HG03521 (cell line): ENCODE measurements at regions not wholly inside any gene's neighbourhood (a gene's known extent, or its start where the extent isn't known, plus 50 kb on each side); places are given as distances from the start of the nearest gene placed in this dataset.
"Not testable (repeated sequence)": the region's sequence is repeated elsewhere in the genome, so short reads cannot be mapped to it uniquely, and the experiment has no call there.

Source experiments
- ATAC-seq: cut with Tn5 transposase; IDR thresholded peaks from one replicate; pipeline ENCODE4 v1.9.1; 2021; ENCODE audit warnings: mild to moderate bottlenecking, moderate library complexity; ENCODE audit not compliant: unreplicated experiment

DNA sequence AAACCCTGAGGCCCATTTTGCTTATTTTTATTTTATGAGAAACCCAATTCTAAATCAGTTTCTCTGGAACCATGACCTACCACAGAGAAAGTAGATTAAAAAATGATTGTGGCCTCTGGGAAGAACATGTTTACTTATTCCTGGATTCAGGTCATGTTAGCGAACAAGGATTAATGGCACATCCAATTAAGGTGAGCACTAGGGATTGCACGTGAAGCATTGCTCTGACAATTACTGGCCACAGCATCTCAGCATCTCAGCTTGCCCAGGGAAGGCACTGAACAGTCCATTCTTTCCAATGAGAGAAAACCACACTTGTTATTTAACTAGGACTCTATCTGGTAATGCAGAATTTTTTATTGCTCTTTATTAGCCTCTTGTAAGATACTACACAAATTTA is 119.8 kb downstream of the ZNF330 start:
- ATAC-seq: no peak

DNA sequence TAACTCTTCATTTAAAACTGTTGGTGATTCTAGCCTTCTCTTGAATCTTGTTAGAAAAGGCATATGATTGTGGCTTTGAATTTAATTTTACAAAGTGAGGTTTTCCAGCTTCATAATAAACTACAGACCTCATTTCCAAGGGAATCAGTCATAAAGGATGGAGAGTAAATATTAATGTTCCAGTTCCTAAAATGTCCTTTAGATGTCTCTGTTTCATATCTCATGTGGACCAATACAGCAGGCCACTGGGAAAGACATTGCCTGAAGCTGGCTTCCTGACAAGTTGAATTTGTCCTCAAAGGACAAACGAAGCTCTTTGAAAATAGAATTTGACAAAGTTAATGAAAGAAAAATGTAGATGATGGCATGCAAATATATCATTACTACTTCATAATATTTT is 125.4 kb downstream of the ZNF330 start:
- ATAC-seq: no peak

DNA sequence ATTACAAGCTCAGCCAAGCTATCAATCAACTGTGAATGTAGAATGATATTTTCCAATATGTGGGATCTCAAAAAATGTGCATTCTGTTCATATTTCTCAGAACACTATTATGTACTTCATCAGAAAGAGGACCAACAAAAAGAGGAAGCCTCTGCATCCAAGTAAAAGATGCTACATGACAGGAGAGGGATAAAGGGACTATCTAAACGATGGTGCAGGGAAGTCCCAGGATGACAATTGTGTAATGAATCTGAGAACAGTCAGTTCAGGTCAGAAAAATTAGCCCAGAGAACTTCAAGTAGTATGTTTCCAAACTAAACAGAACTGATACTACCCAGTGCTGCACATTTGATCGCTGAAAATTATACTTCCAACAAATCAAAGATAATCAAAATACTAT is 127.0 kb downstream of the ZNF330 start:
- no peak for ATAC-seq

DNA sequence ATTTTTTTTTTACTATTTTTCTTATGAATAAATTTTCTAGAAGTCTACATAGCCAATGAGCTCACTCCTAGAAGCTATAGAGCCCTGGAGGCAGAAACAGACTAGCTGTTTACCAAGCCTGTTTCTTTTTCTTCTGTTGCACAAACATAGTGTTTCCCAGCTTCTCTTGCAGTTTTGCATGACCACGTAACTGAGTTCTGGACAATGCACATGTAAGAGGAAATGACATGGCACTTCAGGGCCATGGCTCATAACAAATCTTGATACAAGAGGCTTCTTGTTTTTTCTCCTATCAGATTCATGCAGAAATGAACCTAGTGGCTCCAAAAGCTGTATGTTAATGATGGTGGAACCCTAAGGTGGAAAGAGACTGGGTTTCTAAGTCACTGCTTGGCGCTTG is 127.4 kb downstream of the ZNF330 start:
- no peak for ATAC-seq

DNA sequence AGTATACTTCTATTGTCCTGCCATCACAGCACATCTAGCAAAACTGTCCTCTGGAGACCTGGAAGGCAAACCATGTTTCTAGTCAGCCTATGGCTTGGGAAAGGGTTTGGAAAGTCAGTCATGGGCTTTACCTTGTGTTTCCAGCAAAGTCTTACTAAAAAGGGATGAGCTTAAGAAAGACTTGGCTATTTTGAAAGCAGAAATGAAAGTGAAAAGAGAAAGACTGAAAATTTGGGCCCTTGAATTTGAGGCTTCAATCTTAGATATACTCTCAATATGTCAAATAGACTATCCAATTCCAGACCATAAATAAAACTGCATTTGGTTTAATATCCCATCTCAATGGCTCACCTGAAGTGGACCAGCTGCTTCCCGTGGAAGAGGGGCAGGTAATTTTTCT is 127.9 kb downstream of the ZNF330 start:
- no peak for ATAC-seq

DNA sequence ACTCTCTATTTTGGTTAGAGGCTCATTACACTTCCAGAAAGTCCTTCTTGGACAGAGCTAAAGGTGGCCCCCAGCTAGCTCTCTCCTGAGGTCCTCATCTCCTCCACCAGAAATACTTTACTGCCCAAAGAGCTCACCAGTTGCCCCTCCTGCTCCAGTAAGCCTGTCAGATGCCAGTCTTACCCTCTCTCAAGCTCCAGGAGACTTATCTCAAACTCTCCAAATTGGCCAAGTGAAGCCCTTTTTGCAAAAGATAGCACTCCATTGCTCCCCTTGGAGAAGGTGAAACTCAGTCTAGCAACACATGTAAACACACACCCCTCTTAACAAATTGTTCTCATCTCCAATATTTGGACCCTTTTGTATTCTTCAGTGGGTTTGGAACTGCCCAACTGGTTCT is 128.5 kb downstream of the ZNF330 start:
- ATAC-seq: no peak

DNA sequence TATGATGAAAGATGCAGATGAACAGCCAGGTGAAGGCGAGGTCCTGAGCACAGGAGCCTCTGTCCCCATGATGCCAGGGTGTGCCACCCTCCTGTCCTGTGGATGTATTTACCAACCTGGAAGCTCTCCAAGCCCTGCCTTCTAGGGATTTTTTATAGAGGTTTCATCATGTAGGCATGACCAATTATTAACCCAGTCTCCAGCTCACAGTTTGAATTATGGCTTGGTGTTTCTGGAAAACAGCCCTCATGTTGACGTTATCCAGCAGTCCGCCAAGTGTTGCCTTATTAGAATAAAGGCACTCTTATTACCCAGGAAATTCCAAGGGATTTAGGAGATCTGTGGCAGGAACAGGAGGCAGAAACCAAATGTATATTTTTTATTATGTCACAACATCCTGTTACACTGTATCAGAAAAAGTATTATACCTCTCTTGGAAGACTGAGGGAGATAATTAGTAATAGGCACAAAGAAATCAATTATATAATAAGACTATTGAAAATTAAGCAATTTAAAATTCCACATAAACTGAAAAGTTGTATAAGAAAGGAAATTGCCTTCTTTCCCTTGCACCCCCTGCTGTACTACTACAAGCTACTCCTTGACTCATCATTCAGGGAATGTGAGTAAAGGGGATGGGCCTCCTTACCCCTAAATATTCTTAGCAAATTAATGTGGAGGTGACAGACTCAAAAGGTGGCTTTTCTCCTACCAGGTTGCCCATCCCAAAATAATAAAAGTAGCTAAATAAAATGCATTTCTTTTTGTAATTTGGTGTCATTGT is 129.6 kb downstream of the ZNF330 start:
- no peak for ATAC-seq

DNA sequence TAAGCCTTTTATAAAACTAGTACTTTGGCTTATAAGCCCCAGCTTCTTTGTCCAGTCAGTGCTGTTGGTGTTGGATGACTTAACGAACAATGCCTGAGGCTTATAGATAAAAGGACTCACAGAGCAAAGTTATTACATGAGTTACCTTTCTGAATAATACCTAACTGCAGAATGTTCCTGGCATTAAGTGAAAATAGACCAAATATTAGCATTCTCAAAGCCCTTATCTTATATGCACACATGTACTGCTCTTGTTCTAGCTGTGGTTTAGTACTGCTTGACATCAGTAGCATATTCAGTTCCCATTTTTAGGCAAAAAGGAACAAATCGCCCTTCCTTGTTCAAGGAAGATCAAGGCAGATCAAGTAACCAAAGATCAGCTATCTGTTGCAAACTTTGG is 131.6 kb downstream of the ZNF330 start:
- no peak for ATAC-seq

DNA sequence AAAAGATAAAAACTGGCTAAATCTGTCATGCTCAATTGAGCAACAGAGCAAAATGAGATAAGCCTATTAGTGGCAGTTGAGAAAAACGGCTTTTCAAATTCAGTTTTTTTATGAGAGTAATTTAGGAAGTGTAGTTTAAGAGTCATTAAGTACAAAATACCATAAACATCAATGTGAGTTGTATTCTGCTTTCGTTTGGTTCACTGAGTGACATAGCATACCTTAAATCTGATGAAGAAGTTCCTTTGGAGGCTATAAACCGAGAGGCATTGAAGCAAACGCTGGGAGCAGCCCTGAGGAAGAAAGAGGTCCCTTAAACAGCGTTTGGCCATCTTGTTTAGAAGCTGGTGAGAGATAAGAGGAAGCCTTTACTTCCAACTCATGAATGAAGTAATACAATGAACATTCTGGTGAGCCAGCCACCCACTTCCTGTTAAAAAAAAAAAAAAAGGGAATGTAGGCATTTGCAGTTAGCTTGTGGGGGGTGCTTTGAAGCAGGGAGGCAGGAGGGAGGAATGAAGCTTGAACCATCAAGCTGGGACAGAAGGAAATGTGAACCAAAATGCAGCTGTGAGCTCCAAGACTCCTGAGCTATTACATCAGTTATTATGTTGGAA is 132.3 kb downstream of the ZNF330 start:
- ATAC-seq: no peak

DNA sequence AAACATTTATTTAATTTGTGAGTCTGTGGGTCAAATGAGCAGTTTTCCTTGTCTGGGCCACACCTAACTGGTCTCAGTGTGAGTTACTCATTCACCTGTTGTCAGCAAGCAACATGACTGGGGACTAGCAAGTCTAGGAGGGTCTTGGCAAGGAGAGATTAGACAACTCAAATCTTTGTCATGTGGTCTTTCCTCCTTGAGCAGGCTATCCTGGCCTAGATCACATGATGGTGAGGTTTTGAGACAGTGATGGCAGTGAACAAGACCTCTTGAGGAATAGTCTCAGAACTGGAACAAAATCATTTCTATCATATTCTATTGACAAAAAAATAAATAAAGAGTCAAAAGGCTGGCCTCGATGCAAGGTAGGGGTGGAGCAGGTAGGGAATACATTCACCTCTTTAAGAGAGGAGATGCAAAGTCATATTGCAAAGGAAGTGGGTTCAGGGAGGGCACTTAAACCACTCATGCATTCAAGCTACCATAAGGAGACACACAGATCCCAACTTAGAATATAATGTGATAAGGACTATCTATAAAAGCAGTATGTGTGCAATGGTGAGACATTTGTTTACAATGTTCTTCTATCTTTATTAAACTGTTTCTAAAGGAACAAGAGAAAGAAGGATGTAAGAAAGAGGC is 135.7 kb downstream of the ZNF330 start:
- no peak for ATAC-seq

DNA sequence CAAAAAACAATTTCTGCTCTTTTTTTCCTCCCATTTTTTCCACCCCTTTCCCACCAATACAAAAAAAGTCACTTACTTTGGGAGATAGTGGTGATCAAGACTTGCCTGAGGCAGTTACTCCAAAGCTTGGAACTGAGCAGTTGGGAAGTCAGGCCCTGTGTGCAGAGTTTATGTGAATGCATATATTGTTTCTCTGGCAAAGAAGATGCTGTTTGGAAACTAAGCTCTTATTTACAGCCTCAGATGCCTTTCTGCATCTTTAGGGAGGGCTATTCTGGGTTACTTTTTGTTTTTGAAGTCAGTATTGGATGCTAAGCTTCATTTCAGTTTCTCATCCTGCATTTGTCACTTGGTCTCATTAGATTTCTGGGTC is 136.3 kb downstream of the ZNF330 start:
- no peak for ATAC-seq

DNA sequence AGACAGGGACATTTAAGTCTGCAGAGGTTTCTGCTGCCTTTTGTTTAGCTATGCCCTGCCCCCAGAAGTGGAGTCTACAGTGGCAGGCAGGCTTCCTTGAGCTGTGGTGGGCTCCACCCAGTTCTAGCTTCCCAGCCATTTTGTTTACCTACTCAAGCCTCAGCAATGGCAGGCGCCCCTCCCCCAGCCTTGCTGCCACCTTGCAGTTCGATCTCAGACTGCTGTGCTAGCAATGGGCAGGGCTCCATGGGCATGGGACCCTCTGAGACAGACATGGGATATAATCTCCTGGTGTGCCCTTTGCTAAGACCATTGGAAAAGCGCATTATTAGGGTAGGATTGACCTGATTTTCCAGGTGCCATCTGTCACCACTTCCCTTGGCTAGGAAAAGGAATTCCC is 147.5 kb downstream of the ZNF330 start:
- ATAC-seq: not testable (repeated sequence)

DNA sequence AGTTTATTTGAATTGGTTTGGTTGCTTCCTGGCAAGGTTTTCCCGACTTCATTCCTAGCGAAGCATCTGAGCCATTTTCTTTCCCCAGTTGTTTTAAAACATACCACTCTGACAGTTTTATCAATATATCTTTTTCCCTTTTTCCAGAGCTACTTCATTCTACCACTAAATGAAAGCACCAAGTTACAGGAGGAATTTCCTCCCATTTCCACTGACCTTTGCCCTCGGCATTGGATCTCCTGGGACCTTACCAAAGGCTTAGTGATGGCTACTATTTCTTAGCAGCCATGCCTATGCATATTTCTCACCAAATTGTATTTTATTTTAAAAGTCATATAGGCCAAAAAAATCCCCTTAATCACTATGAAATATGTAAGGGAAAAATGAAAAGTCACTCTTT is 150.5 kb downstream of the ZNF330 start:
- ATAC-seq: no peak

DNA sequence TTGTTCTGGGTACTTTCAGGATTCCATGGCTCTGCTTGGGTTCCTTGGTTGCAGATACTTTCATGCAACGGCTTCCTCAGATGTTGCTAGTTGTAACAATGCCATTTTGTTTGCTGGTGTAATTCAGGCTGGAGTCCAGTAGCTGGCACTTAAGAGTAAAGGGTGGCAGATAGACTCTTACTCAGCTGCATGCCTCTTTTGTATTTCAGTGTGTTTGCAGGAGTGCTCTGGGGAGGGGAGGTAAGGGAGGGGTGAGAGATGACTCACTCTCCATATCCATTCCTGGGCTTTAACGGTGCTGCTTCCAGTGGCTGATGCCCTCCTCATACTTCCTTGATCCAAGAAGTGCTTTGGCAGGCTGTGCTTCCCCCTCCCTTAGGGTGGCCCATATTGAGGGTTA is 155.2 kb downstream of the ZNF330 start:
- ATAC-seq: no peak

DNA sequence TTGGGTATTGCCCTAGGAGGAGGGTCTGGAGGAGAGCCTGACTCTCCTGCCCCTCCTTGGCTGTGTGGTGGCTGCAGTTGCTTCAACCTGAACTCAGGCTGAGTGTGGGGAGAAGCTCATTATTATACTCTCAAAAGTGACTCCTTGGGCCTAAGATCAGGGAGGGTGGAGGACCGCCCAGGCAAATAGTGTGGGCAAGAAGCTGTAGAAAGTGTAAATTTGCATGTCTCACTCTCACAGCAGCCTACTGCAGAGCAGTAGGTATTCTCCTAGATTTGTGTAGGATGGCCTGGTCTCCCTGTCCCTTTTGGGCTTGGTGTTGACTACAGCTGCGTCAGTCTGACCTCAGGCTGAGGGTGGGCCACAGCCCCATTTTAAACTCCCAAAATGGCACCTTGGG is 156.1 kb downstream of the ZNF330 start:
- no peak for ATAC-seq

DNA sequence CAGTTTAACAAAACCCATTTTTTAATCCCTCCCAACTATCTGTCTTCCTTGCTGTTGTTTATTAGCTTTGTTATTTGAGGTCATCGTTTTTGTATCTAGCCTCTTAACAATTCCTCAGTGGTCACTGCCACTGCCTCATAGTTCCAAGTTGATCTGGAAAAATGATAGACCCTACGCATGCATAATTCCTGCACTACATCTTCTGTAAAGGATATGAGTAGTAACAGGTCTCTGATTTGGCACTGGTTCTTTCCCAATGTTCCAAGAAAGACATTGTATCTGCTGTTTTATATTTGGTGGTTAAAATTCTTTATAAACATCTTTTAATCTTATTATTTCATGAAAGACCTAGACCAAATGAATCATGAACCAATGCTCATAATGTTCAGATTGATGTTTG is 166.6 kb downstream of the ZNF330 start:
- no peak for ATAC-seq

DNA sequence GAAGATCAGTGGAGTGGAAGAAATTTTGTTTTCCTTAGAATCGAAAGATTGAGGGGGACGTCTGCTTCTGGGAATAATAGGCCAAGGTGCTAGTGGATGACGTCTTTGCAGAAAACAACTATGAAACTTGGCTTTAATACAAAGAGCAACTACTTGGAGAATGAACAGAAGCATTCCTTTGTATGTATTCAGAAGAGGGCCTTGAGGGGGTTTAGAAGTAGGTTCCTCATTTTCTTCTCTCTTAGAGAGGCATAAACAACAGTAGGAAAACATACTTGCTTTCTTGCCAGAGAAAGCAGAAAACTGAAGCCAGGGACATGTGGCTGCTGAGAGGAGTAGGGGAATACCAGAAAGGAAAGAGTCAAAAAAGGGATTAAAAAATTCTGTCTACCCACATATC is 167.8 kb downstream of the ZNF330 start:
- ATAC-seq: no peak

DNA sequence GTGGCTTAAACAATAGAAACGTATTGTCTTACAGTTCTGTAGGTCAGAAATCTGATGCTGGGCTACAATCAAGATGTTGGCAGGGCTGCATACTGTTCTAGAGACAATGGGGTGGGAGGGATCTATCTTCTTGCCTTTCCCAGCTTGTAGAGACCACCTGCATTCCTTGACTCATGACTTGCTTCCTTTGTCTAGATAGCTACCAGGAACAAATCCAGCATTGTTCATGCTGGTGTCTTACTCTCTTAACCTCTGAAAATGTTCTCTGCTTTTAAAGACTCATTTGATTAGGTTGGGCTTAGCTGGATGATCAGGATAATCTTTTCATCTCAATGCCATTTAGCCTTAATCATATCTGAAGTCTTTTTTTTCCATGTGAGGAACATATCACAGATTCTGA is 169.0 kb downstream of the ZNF330 start:
- ATAC-seq: no peak

DNA sequence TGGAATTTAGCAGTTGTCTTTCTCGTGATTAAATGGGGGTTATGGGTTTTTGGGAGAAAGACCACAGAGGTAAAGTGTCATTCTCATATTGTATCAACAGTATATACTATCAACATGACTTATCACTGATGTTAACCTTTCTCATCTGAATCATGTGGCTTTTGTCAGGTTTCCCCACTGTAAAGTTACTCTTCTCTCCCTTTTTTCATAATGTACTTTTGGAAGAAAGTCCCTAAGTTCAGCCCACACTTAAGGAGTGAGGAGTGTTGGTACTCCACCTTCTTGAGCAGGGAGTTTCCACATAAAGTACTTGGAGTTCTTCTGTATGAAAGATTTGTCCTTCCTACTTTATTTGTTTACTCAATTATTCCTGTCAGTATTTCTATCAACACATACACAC is 169.9 kb downstream of the ZNF330 start:
- ATAC-seq: no peak

DNA sequence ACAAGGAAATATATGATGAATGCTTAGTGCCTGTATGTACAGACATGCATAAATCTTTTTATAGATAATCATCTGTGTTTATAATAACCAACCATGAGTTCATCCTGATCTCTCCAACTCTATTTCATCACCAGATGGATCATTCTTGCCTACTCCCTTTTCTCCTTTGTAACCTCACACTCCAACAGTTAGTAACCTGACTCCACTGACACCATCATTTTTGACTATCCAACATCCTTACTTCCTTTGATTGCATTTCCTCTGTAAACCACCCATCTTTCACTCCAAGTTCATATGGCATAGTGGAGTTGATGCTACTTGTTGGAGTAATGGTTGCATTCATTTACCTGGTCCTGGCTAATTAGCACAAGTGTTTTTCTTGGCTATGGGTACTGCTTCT is 170.6 kb downstream of the ZNF330 start:
- ATAC-seq: no peak

DNA sequence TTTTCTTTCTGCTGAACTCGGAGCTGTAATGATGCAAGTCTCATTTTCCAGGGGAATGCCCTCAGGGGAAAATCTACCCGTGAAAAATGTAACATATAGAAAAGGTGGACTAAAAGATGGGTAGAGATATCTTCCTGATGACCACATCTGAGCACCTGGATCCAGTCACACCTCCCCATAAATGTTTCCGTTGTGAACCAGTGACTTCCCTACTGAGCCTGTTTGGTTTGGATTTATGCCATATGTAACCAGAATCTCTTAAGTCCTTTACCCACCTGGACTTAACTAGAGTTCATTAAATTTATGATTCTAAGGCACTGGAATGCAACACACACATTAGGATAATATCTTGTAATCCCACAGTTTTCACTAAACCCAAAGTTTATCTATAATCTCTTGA is 171.1 kb downstream of the ZNF330 start:
- ATAC-seq: no peak

DNA sequence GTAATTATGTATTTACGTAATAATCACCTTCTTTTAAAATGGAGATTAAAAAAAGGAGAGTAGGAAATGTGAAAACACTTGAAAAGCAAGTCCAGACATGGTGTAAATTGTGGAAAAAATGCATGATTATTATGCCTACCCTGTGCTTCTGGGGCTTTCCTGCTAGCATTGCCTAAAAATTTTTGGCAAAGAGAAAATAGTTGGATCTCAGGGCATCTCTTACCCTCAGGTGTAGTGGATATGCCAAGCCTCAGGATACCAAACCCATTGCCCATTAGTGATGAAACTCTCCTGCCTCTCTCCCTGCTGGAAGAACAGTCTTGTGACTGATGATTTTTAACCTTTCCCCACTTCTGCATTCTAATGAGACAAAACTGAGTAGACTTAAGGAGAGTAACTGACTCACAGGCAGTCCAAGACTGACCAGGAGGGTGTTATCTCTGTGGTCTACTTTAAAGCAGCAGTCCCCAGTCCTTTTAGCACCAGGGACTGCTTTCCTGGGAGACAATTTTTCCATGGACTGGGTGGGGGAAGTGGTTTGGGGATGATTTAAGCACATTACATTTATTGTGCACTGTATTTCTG is 174.6 kb downstream of the ZNF330 start:
- no peak for ATAC-seq
